ENCODE measurements at regions not wholly inside any gene's neighbourhood (a gene's known extent, or its start where the extent isn't known, plus 50 kb on each side); places are given as distances from the start of the nearest gene placed in this dataset.

GRCh38 chr12:127284021-127284420 lies 982.9 kb upstream of the TMEM132C start:
- Histone ChIP-seq H2BK120ac (ENCODE audit: low read depth, low read length) (no peak overlapping the region), H3K27me3 (ENCODE audit: control insufficient read depth in 3 of 3, insufficient read depth in 3 of 3, low read depth in 1 of 3, low read length in 3 of 3) (no peaks in the 10 kb centered on the region), H2BK15ac (ENCODE audit: low read length) (no peak overlapping the region), H3K4me1 (ENCODE audit: control insufficient read depth in 2 of 2, insufficient read depth in 1 of 2, low read depth in 1 of 2, low read length in 2 of 2) (peaks cover 0 to 1% of the 10 kb centered on the region in 2 donors), H2BK5ac (ENCODE audit: low read length) (no peak overlapping the region), H3K9ac (ENCODE audit: low read depth, low read length, poor library complexity) (no peak overlapping the region), H3K18ac (ENCODE audit: low read length) (no peak overlapping the region), H3K23ac (ENCODE audit: low read depth, low read length, poor library complexity) (no peak overlapping the region), H3K27ac (replicated peaks; ENCODE audit: low read length) (no peak overlapping the region), H2BK12ac (ENCODE audit: low read length) (no peak overlapping the region), H3K4me2 (ENCODE audit: insufficient read depth, low read length, poor library complexity, severe bottlenecking) (no peak overlapping the region), H3K36me3 (replicated peaks in 1 of 2; ENCODE audit: control insufficient read depth in 2 of 2, insufficient read depth in 2 of 2, low read length in 2 of 2) (no peaks in the 10 kb centered on the region), H2AK5ac (ENCODE audit: low read depth, low read length) (no peak overlapping the region), H3K9me3 (replicated peaks in 1 of 2; ENCODE audit: control insufficient read depth in 2 of 2, insufficient read depth in 1 of 2, low read depth in 1 of 2, low read length in 2 of 2) (no peaks in the 10 kb centered on the region), H4K91ac (ENCODE audit: low read depth, low read length, poor library complexity) (no peak overlapping the region), H4K8ac (ENCODE audit: low read depth, low read length) (no peak overlapping the region), H3K79me1 (ENCODE audit: low read depth, low read length) (no peaks in the 10 kb centered on the region), H2AFZ (ENCODE audit: low read length) (no peak overlapping the region), H3K14ac (ENCODE audit: low read length) (no peak overlapping the region), H3K4ac (ENCODE audit: low read length) (no peak overlapping the region), H3K4me3 (ENCODE audit: low read length in 2 of 2) (no peak overlapping the region)
- DNase-seq (ENCODE audit: low spot score): no peak
- no CpG with 5 or more reads among the region's 6 CpGs for WGBS, 2 donors (ENCODE audit: extremely low coverage in 2 of 2, insufficient read length in 2 of 2, insufficient replicate concordance in 1 of 2)

GRCh38 chr12:127284870-127285431 lies 982.0 kb upstream of the TMEM132C start:
- no peaks in the 10 kb centered on the region for H3K9me3 ChIP-seq (replicated peaks in 1 of 2; ENCODE audit: control insufficient read depth in 2 of 2, insufficient read depth in 1 of 2, low read depth in 1 of 2, low read length in 2 of 2)
- no peak overlapping the region for H2AFZ ChIP-seq (ENCODE audit: low read length)
- H3K27me3 ChIP-seq (ENCODE audit: control insufficient read depth in 3 of 3, insufficient read depth in 3 of 3, low read depth in 1 of 3, low read length in 3 of 3): no peaks in the 10 kb centered on the region
- no peak overlapping the region for H4K8ac ChIP-seq (ENCODE audit: low read depth, low read length)
- no peak overlapping the region for H3K18ac ChIP-seq (ENCODE audit: low read length)
- H4K91ac ChIP-seq (ENCODE audit: low read depth, low read length, poor library complexity): no peak overlapping the region
- no peak overlapping the region for H3K9ac ChIP-seq (ENCODE audit: low read depth, low read length, poor library complexity)
- no peaks in the 10 kb centered on the region for H3K79me1 ChIP-seq (ENCODE audit: low read depth, low read length)
- no peak for DNase-seq (ENCODE audit: low spot score)
- H2BK120ac ChIP-seq (ENCODE audit: low read depth, low read length): no peak overlapping the region
- no peaks in the 10 kb centered on the region for H3K4me1 ChIP-seq (ENCODE audit: control insufficient read depth in 2 of 2, insufficient read depth in 1 of 2, low read depth in 1 of 2, low read length in 2 of 2)
- no peak overlapping the region for H2BK15ac ChIP-seq (ENCODE audit: low read length)
- H3K4me3 ChIP-seq (ENCODE audit: low read length in 2 of 2): no peak overlapping the region
- no peak overlapping the region for H3K23ac ChIP-seq (ENCODE audit: low read depth, low read length, poor library complexity)
- H2AK5ac ChIP-seq (ENCODE audit: low read depth, low read length): no peak overlapping the region
- WGBS, 2 donors (ENCODE audit: extremely low coverage in 2 of 2, insufficient read length in 2 of 2, insufficient replicate concordance in 1 of 2): no CpG with 5 or more reads among the region's 3 CpGs
- H2BK12ac ChIP-seq (ENCODE audit: low read length): no peak overlapping the region
- H3K36me3 ChIP-seq (replicated peaks in 1 of 2; ENCODE audit: control insufficient read depth in 2 of 2, insufficient read depth in 2 of 2, low read length in 2 of 2): no peaks in the 10 kb centered on the region
- no peak overlapping the region for H2BK5ac ChIP-seq (ENCODE audit: low read length)
- no peak overlapping the region for H3K14ac ChIP-seq (ENCODE audit: low read length)
- H3K4ac ChIP-seq (ENCODE audit: low read length): no peak overlapping the region
- H3K27ac ChIP-seq (replicated peaks; ENCODE audit: low read length): no peak overlapping the region
- H3K4me2 ChIP-seq (ENCODE audit: insufficient read depth, low read length, poor library complexity, severe bottlenecking): no peak overlapping the region

DNA sequence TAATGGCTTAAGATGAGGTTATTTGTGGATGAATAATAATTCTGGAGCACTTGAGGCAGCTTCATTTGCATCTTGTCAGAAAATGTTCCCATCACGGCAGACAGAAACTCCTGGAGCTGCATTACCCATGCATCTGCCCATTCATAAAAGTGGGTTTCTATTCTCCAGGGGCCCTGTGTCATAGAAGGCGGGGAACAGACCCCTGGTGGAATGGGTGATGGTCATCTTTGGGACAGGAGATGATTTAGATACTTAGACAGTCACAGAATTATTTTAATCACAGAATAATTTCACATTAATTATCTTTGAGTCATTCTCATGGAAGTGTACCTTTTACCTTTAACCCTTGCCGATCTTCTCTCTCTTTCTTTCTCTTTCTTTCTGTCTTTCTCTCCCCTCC lies 980.7 kb upstream of the TMEM132C start:
- no peak overlapping the region for H2BK5ac ChIP-seq (ENCODE audit: low read length)
- DNase-seq (ENCODE audit: low spot score): no peak
- H2BK12ac ChIP-seq (ENCODE audit: low read length): no peak overlapping the region
- H3K27me3 ChIP-seq (ENCODE audit: control insufficient read depth in 3 of 3, insufficient read depth in 3 of 3, low read depth in 1 of 3, low read length in 3 of 3): no peaks in the 10 kb centered on the region
- no peak overlapping the region for H4K91ac ChIP-seq (ENCODE audit: low read depth, low read length, poor library complexity)
- no peak overlapping the region for H2BK15ac ChIP-seq (ENCODE audit: low read length)
- H3K18ac ChIP-seq (ENCODE audit: low read length): no peak overlapping the region
- H3K27ac ChIP-seq (replicated peaks; ENCODE audit: low read length): no peak overlapping the region
- no peak overlapping the region for H3K9ac ChIP-seq (ENCODE audit: low read depth, low read length, poor library complexity)
- H3K14ac ChIP-seq (ENCODE audit: low read length): no peak overlapping the region
- H3K4me1 ChIP-seq (ENCODE audit: control insufficient read depth in 2 of 2, insufficient read depth in 1 of 2, low read depth in 1 of 2, low read length in 2 of 2): no peaks in the 10 kb centered on the region
- H3K36me3 ChIP-seq (replicated peaks in 1 of 2; ENCODE audit: control insufficient read depth in 2 of 2, insufficient read depth in 2 of 2, low read length in 2 of 2): no peaks in the 10 kb centered on the region
- H3K4me2 ChIP-seq (ENCODE audit: insufficient read depth, low read length, poor library complexity, severe bottlenecking): no peak overlapping the region
- H4K8ac ChIP-seq (ENCODE audit: low read depth, low read length): no peak overlapping the region
- no peak overlapping the region for H3K4ac ChIP-seq (ENCODE audit: low read length)
- H2BK120ac ChIP-seq (ENCODE audit: low read depth, low read length): no peak overlapping the region
- no peak overlapping the region for H2AFZ ChIP-seq (ENCODE audit: low read length)
- no peaks in the 10 kb centered on the region for H3K9me3 ChIP-seq (replicated peaks in 1 of 2; ENCODE audit: control insufficient read depth in 2 of 2, insufficient read depth in 1 of 2, low read depth in 1 of 2, low read length in 2 of 2)
- no peak overlapping the region for H3K4me3 ChIP-seq (ENCODE audit: low read length in 2 of 2)
- no CpG with 5 or more reads among the region's 3 CpGs for WGBS, 2 donors (ENCODE audit: extremely low coverage in 2 of 2, insufficient read length in 2 of 2, insufficient replicate concordance in 1 of 2)
- no peaks in the 10 kb centered on the region for H3K79me1 ChIP-seq (ENCODE audit: low read depth, low read length)
- H3K23ac ChIP-seq (ENCODE audit: low read depth, low read length, poor library complexity): no peak overlapping the region
- no peak overlapping the region for H2AK5ac ChIP-seq (ENCODE audit: low read depth, low read length)

GRCh38 chr12:127287256-127287655 lies 979.7 kb upstream of the TMEM132C start:
- H3K4me2 ChIP-seq (ENCODE audit: insufficient read depth, low read length, poor library complexity, severe bottlenecking): no peak overlapping the region
- no peak overlapping the region for H3K9ac ChIP-seq (ENCODE audit: low read depth, low read length, poor library complexity)
- WGBS, 2 donors (ENCODE audit: extremely low coverage in 2 of 2, insufficient read length in 2 of 2, insufficient replicate concordance in 1 of 2): no CpG with 5 or more reads among the region's 11 CpGs
- no peaks in the 10 kb centered on the region for H3K36me3 ChIP-seq (replicated peaks in 1 of 2; ENCODE audit: control insufficient read depth in 2 of 2, insufficient read depth in 2 of 2, low read length in 2 of 2)
- no peak overlapping the region for H3K27ac ChIP-seq (replicated peaks; ENCODE audit: low read length)
- H2BK120ac ChIP-seq (ENCODE audit: low read depth, low read length): no peak overlapping the region
- no peak overlapping the region for H2BK15ac ChIP-seq (ENCODE audit: low read length)
- H3K4me3 ChIP-seq (ENCODE audit: low read length in 2 of 2): no peak overlapping the region
- no peaks in the 10 kb centered on the region for H3K27me3 ChIP-seq (ENCODE audit: control insufficient read depth in 3 of 3, insufficient read depth in 3 of 3, low read depth in 1 of 3, low read length in 3 of 3)
- H4K8ac ChIP-seq (ENCODE audit: low read depth, low read length): no peak overlapping the region
- no peaks in the 10 kb centered on the region for H3K4me1 ChIP-seq (ENCODE audit: control insufficient read depth in 2 of 2, insufficient read depth in 1 of 2, low read depth in 1 of 2, low read length in 2 of 2)
- H3K23ac ChIP-seq (ENCODE audit: low read depth, low read length, poor library complexity): no peak overlapping the region
- H2BK12ac ChIP-seq (ENCODE audit: low read length): no peak overlapping the region
- H3K4ac ChIP-seq (ENCODE audit: low read length): no peak overlapping the region
- H3K79me1 ChIP-seq (ENCODE audit: low read depth, low read length): no peaks in the 10 kb centered on the region
- no peak overlapping the region for H2BK5ac ChIP-seq (ENCODE audit: low read length)
- no peak for DNase-seq (ENCODE audit: low spot score)
- no peak overlapping the region for H4K91ac ChIP-seq (ENCODE audit: low read depth, low read length, poor library complexity)
- no peaks in the 10 kb centered on the region for H3K9me3 ChIP-seq (replicated peaks in 1 of 2; ENCODE audit: control insufficient read depth in 2 of 2, insufficient read depth in 1 of 2, low read depth in 1 of 2, low read length in 2 of 2)
- peak overlapping the region; percentile 53 for H2AK5ac ChIP-seq (ENCODE audit: low read depth, low read length)
- no peak overlapping the region for H2AFZ ChIP-seq (ENCODE audit: low read length)
- no peak overlapping the region for H3K14ac ChIP-seq (ENCODE audit: low read length)
- peak overlapping the region; percentile 81 for H3K18ac ChIP-seq (ENCODE audit: low read length)
